GM23338 (cell line): ENCODE measurements at regions not wholly inside any gene's neighbourhood (a gene's known extent, or its start where the extent isn't known, plus 50 kb on each side); places are given as distances from the start of the nearest gene placed in this dataset.

ENCODE experiments used
- ATAC-seq: fragments of 200-7000 bp; cut with Tn5 transposase; 3 replicates; pipeline ENCODE4 v1.9.1; 2020
- DNase-seq: peaks from one replicate; pipeline ENCODE4 v3.0.0-alpha.2; 2015; ENCODE audit warnings: low spot score
- H2AFZ ChIP-seq: fragments of 200-600 bp; sonication (generic); 2 replicates; pipeline ENCODE4 v1.8.0; 2016; ENCODE audit warnings: antibody characterized with exemption, mild to moderate bottlenecking, moderate library complexity
- H3F3A ChIP-seq: fragments of 200-600 bp; sonication (generic); replicated peaks from 2 replicates; pipeline ENCODE4 v1.8.0; 2017; ENCODE audit warnings: antibody characterized with exemption, mixed run types, low read depth
- H3K27ac ChIP-seq: fragments of 200-600 bp; sonication (generic); 2 replicates; pipeline ENCODE4 v1.6.1; 2016; ENCODE audit warnings: low read depth
- H3K27me3 ChIP-seq: fragments of 200-600 bp; sonication (generic); 2 replicates; pipeline ENCODE4 v1.8.0; 2016; ENCODE audit warnings: mild to moderate bottlenecking, mixed run types, moderate library complexity; ENCODE audit not compliant: insufficient read depth
- H3K36me3 ChIP-seq: fragments of 200-600 bp; sonication (generic); 2 replicates; pipeline ENCODE4 v1.8.0; 2016; ENCODE audit warnings: mild to moderate bottlenecking; ENCODE audit not compliant: insufficient read depth
- H3K4me1 ChIP-seq: fragments of 200-600 bp; sonication (generic); 2 replicates; pipeline ENCODE4 v1.8.0; 2016; ENCODE audit warnings: mild to moderate bottlenecking, moderate library complexity; ENCODE audit not compliant: insufficient read depth
- H3K4me2 ChIP-seq: fragments of 200-600 bp; sonication (generic); 2 replicates; pipeline ENCODE4 v1.7.1; 2017; ENCODE audit warnings: mixed run types
- H3K4me3 ChIP-seq: fragments of 200-600 bp; sonication (generic); 2 replicates; pipeline ENCODE4 v1.6.1; 2016; ENCODE audit warnings: mixed run types
- H3K79me2 ChIP-seq: fragments of 200-600 bp; sonication (generic); replicated peaks from 2 replicates; pipeline ENCODE4 v1.8.0; 2017; ENCODE audit warnings: mild to moderate bottlenecking; ENCODE audit not compliant: insufficient read depth
- H3K9me2 ChIP-seq: fragments of 200-600 bp; sonication (generic); 2 replicates; pipeline ENCODE4 v1.8.0; 2017; ENCODE audit not compliant: insufficient read depth
- H4K20me1 ChIP-seq: fragments of 200-600 bp; sonication (generic); replicated peaks from 2 replicates; pipeline ENCODE4 v1.8.0; 2017; ENCODE audit warnings: mild to moderate bottlenecking; ENCODE audit not compliant: insufficient read depth
- H3K27ac Mint-ChIP-seq: 2 replicates; pipeline ENCODE4 v1.8.0; 2020; ENCODE audit warnings: inconsistent platforms, mild to moderate bottlenecking, moderate library complexity, mixed read lengths
- H3K27me3 Mint-ChIP-seq: 3 replicates; pipeline ENCODE4 v1.8.0; 2022; ENCODE audit warnings: low read depth, mild to moderate bottlenecking, moderate library complexity, mixed read lengths, inconsistent platforms; ENCODE audit not compliant: insufficient read depth, poor library complexity
- H3K36me3 Mint-ChIP-seq: 3 replicates; pipeline ENCODE4 v1.8.0; 2021; ENCODE audit warnings: low read depth, mild to moderate bottlenecking, inconsistent platforms, moderate library complexity, mixed read lengths
- H3K4me1 Mint-ChIP-seq: 3 replicates; pipeline ENCODE4 v1.8.0; 2020; ENCODE audit warnings: mild to moderate bottlenecking, inconsistent platforms, mixed read lengths
- H3K4me3 Mint-ChIP-seq: 3 replicates; pipeline ENCODE4 v1.8.0; 2021; ENCODE audit warnings: moderate library complexity, mild to moderate bottlenecking, inconsistent platforms, mixed read lengths
- H3K9me3 Mint-ChIP-seq: 3 replicates; pipeline ENCODE4 v1.8.0; 2020; ENCODE audit warnings: moderate library complexity, mild to moderate bottlenecking, inconsistent platforms, mixed read lengths
- CREB1 ChIP-seq: fragments of 250-450 bp; sonication (Bioruptor Pico); IDR thresholded peaks from 2 replicates; pipeline ENCODE4 v1.5.0; 2020; ENCODE audit warnings: low read depth, mild to moderate bottlenecking, moderate library complexity
- CTCF ChIP-seq, 2 experiments: fragments of 200-600 bp in 1 of 2; sonication (generic) in 1 of 2; conservative IDR thresholded peaks; 2 replicates each; pipeline versions ENCODE4 v1.5.1 to v1.6.1; 2016 to 2017; ENCODE audit warnings: antibody characterized with exemption in 2 of 2, low read depth in 2 of 2, mild to moderate bottlenecking in 2 of 2, moderate library complexity in 1 of 2
- EZH2 ChIP-seq: fragments of 200-600 bp; sonication (generic); IDR thresholded peaks from one replicate; pipeline ENCODE4 v1.8.0; 2017; ENCODE audit warnings: antibody characterized with exemption, mild to moderate bottlenecking, low read depth; ENCODE audit not compliant: unreplicated experiment
- EZH2phosphoT487 ChIP-seq: fragments of 200-600 bp; sonication (generic); IDR thresholded peaks from one replicate; pipeline ENCODE4 v1.8.1; 2018; ENCODE audit warnings: antibody characterized with exemption; ENCODE audit not compliant: unreplicated experiment
- JUNB ChIP-seq: IDR thresholded peaks from one replicate; pipeline ENCODE4 v1.6.1; 2016; ENCODE audit warnings: antibody characterized with exemption; ENCODE audit not compliant: unreplicated experiment
- NANOG ChIP-seq: IDR thresholded peaks from 2 replicates; pipeline ENCODE4 v1.6.1; 2016; ENCODE audit warnings: antibody characterized with exemption, borderline replicate concordance
- POLR2AphosphoS5 ChIP-seq: IDR thresholded peaks from 2 replicates; pipeline ENCODE4 v1.6.1; 2016; ENCODE audit warnings: antibody characterized with exemption, low read depth
- REST ChIP-seq: IDR thresholded peaks from one replicate; pipeline ENCODE4 v1.6.1; 2018; ENCODE audit warnings: antibody characterized with exemption; ENCODE audit not compliant: unreplicated experiment
- STAT1 ChIP-seq: IDR thresholded peaks from one replicate; pipeline ENCODE4 v1.6.1; 2016; ENCODE audit warnings: antibody characterized with exemption; ENCODE audit not compliant: unreplicated experiment
- ZNF114 ChIP-seq: fragments of 250-450 bp; sonication (Bioruptor Pico); IDR thresholded peaks from 2 replicates; pipeline ENCODE4 v1.5.0; 2020; ENCODE audit warnings: mild to moderate bottlenecking, moderate library complexity
- ZNF331 ChIP-seq: fragments of 250-450 bp; sonication (Bioruptor Pico); IDR thresholded peaks from 2 replicates; pipeline ENCODE4 v1.5.0; 2020; ENCODE audit warnings: low read depth, mild to moderate bottlenecking, moderate library complexity
- TF ChIP-seq, protein P1 (sequence below): fragments of 250-450 bp; sonication (Bioruptor Pico); IDR thresholded peaks from 2 replicates; pipeline ENCODE4 v1.5.0; 2020; ENCODE audit warnings: mild to moderate bottlenecking, moderate library complexity
- TF ChIP-seq, protein P2 (sequence below): IDR thresholded peaks from 2 replicates; pipeline ENCODE4 v1.6.1; 2016; ENCODE audit warnings: antibody characterized with exemption

DNA sequence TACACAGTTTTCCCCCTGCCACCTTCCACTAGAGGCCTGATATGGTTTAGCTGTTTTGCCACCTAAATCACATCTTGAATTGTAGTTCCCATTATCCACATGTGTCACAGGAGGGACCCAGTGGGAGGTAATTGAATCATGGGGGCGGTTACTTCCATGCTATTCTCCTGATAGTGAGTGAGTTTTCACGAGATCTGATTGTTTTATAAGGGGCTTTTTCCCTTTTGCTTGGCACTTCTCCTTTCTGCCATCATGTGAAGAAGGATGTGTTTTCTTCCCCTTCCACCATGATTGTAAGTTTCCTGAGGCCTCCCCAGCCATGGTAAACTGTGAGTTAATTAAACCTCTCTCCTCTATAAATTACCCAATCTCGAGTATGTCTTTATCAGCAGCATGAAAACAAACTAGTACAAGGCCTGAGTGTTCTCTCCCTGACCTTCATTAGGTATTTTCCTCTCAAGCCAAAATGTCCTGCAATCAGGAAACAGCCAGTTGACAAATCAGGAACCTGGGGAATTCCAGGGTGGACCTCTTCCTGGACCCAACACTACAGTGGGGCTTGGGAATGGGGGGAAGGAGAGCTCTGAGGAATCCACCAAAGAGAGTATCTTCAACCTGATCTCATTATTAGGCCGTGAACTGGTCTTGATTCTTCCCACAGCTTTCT is 129.9 kb downstream of the TXNL1 start:
- DNase-seq (no peak), ATAC-seq (no peak)
- Histone ChIP-seq H3K27ac (no peak overlapping the region), H3K79me2 (no peaks in the 10 kb centered on the region), H3K4me3 (no peak overlapping the region), H2AFZ (no peak overlapping the region), H3K4me1 (peaks cover 14% of the 10 kb centered on the region; the same call in 1 of the 2 replicates), H3K27me3 (no peaks in the 10 kb centered on the region), H4K20me1 (no peaks in the 10 kb centered on the region), H3K9me2 (no peaks in the 10 kb centered on the region; the same call in 1 of the 2 replicates), H3F3A (no peaks in the 10 kb centered on the region), H3K4me2 (no peak overlapping the region), H3K36me3 (no peaks in the 10 kb centered on the region)
- Mint-ChIP-seq H3K4me1 (peaks cover 19% of the 10 kb centered on the region; the same call in 2 of the 3 replicates), H3K9me3 (no peaks in the 10 kb centered on the region), H3K4me3 (no peak overlapping the region), H3K27me3 (no peaks in the 10 kb centered on the region), H3K27ac (no peak overlapping the region), H3K36me3 (no peaks in the 10 kb centered on the region)
- no peak for TF ChIP-seq NANOG
- no peak for TF ChIP-seq ZNF331 (CRISPR knock-in tag)
- TF ChIP-seq CTCF (conservative IDR thresholded peaks at IDR 0.05; ENCODE audit: low read depth in 2 of 2), result no peak
- no peak for TF ChIP-seq EZH2
- TF ChIP-seq, protein P1, sequence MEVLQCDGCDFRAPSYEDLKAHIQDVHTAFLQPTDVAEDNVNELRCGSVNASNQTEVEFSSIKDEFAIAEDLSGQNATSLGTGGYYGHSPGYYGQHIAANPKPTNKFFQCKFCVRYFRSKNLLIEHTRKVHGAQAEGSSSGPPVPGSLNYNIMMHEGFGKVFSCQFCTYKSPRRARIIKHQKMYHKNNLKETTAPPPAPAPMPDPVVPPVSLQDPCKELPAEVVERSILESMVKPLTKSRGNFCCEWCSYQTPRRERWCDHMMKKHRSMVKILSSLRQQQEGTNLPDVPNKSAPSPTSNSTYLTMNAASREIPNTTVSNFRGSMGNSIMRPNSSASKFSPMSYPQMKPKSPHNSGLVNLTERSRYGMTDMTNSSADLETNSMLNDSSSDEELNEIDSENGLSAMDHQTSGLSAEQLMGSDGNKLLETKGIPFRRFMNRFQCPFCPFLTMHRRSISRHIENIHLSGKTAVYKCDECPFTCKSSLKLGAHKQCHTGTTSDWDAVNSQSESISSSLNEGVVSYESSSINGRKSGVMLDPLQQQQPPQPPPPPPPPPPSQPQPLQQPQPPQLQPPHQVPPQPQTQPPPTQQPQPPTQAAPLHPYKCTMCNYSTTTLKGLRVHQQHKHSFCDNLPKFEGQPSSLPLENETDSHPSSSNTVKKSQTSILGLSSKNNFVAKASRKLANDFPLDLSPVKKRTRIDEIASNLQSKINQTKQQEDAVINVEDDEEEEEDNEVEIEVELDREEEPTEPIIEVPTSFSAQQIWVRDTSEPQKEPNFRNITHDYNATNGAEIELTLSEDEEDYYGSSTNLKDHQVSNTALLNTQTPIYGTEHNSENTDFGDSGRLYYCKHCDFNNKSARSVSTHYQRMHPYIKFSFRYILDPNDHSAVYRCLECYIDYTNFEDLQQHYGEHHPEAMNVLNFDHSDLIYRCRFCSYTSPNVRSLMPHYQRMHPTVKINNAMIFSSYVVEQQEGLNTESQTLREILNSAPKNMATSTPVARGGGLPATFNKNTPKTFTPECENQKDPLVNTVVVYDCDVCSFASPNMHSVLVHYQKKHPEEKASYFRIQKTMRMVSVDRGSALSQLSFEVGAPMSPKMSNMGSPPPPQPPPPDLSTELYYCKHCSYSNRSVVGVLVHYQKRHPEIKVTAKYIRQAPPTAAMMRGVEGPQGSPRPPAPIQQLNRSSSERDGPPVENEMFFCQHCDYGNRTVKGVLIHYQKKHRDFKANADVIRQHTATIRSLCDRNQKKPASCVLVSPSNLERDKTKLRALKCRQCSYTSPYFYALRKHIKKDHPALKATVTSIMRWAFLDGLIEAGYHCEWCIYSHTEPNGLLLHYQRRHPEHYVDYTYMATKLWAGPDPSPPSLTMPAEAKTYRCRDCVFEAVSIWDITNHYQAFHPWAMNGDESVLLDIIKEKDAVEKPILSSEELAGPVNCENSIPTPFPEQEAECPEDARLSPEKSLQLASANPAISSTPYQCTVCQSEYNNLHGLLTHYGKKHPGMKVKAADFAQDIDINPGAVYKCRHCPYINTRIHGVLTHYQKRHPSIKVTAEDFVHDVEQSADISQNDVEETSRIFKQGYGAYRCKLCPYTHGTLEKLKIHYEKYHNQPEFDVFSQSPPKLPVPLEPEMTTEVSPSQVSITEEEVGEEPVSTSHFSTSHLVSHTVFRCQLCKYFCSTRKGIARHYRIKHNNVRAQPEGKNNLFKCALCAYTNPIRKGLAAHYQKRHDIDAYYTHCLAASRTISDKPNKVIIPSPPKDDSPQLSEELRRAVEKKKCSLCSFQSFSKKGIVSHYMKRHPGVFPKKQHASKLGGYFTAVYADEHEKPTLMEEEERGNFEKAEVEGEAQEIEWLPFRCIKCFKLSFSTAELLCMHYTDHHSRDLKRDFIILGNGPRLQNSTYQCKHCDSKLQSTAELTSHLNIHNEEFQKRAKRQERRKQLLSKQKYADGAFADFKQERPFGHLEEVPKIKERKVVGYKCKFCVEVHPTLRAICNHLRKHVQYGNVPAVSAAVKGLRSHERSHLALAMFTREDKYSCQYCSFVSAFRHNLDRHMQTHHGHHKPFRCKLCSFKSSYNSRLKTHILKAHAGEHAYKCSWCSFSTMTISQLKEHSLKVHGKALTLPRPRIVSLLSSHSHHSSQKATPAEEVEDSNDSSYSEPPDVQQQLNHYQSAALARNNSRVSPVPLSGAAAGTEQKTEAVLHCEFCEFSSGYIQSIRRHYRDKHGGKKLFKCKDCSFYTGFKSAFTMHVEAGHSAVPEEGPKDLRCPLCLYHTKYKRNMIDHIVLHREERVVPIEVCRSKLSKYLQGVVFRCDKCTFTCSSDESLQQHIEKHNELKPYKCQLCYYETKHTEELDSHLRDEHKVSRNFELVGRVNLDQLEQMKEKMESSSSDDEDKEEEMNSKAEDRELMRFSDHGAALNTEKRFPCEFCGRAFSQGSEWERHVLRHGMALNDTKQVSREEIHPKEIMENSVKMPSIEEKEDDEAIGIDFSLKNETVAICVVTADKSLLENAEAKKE, result no peak
- TF ChIP-seq STAT1, result no peak
- no peak for TF ChIP-seq CREB1
- TF ChIP-seq ZNF114, result no peak
- no peak for TF ChIP-seq JUNB
- TF ChIP-seq, protein P2, sequence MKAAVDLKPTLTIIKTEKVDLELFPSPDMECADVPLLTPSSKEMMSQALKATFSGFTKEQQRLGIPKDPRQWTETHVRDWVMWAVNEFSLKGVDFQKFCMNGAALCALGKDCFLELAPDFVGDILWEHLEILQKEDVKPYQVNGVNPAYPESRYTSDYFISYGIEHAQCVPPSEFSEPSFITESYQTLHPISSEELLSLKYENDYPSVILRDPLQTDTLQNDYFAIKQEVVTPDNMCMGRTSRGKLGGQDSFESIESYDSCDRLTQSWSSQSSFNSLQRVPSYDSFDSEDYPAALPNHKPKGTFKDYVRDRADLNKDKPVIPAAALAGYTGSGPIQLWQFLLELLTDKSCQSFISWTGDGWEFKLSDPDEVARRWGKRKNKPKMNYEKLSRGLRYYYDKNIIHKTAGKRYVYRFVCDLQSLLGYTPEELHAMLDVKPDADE, result no peak
- no peak for TF ChIP-seq REST
- TF ChIP-seq POLR2AphosphoS5, result no peak
- TF ChIP-seq EZH2phosphoT487, result no peak
